HUES48 (cell line): ENCODE measurements at regions not wholly inside any gene's neighbourhood (a gene's known extent, or its start where the extent isn't known, plus 50 kb on each side); places are given as distances from the start of the nearest gene placed in this dataset.

Source experiments
- H3K27ac ChIP-seq: one replicate; pipeline ENCODE4 v1.7.0; 2013; ENCODE audit warnings: low read depth, low read length, inconsistent platforms
- H3K27me3 ChIP-seq: 2 replicates; pipeline ENCODE4 v1.6.1; 2013; ENCODE audit warnings: mild to moderate bottlenecking, low read length; ENCODE audit not compliant: control insufficient read depth, insufficient read depth
- H3K36me3 ChIP-seq: 2 replicates; pipeline ENCODE4 v1.6.1; 2013; ENCODE audit warnings: low read length; ENCODE audit not compliant: control insufficient read depth, insufficient read depth
- H3K4me1 ChIP-seq: 2 replicates; pipeline ENCODE4 v1.6.1; 2013; ENCODE audit warnings: mild to moderate bottlenecking, low read length; ENCODE audit not compliant: control insufficient read depth, insufficient read depth
- H3K4me3 ChIP-seq: 2 replicates; pipeline ENCODE4 v1.5.1; 2013; ENCODE audit warnings: mild to moderate bottlenecking, low read depth, low read length
- H3K9ac ChIP-seq: 2 replicates; pipeline ENCODE4 v1.6.1; 2013; ENCODE audit warnings: mild to moderate bottlenecking, low read depth, low read length, moderate library complexity
- H3K9me3 ChIP-seq: 2 replicates; pipeline ENCODE4 v1.6.1; 2013; ENCODE audit warnings: low read length; ENCODE audit not compliant: control insufficient read depth, insufficient read depth

- Histone ChIP-seq H3K27ac (no peak overlapping the region), H3K9me3 (no peaks in the 10 kb centered on the region), H3K36me3 (no peaks in the 10 kb centered on the region), H3K4me1 (no peaks in the 10 kb centered on the region), H3K4me3 (no peak overlapping the region), H3K27me3 (peaks cover 18% of the 10 kb centered on the region), H3K9ac (no peak overlapping the region)
Measured at GRCh38 chr6:14217728-14218518, 100.4 kb downstream of the CD83 start.

- no peaks in the 10 kb centered on the region for H3K4me1 ChIP-seq
- H3K36me3 ChIP-seq, result no peaks in the 10 kb centered on the region
- H3K27me3 ChIP-seq, result peaks cover 12% of the 10 kb centered on the region
- no peaks in the 10 kb centered on the region for H3K9me3 ChIP-seq
- H3K9ac ChIP-seq, result no peak overlapping the region
- no peak overlapping the region for H3K4me3 ChIP-seq
- H3K27ac ChIP-seq, result no peak overlapping the region
Measured at GRCh38 chr6:14218519-14218800, 100.9 kb downstream of the CD83 start.

- H3K4me1 ChIP-seq, result no peaks in the 10 kb centered on the region
- no peaks in the 10 kb centered on the region for H3K27me3 ChIP-seq
- H3K9me3 ChIP-seq, result no peaks in the 10 kb centered on the region
- no peak overlapping the region for H3K9ac ChIP-seq
- no peaks in the 10 kb centered on the region for H3K36me3 ChIP-seq
- no peak overlapping the region for H3K27ac ChIP-seq
- H3K4me3 ChIP-seq, result no peak overlapping the region
Measured at GRCh38 chr6:14221564-14222279, 104.2 kb downstream of the CD83 start.

GRCh38 chr6:14222956-14223355 lies 105.4 kb downstream of the CD83 start:
- H3K9ac ChIP-seq, result no peak overlapping the region
- H3K27ac ChIP-seq, result no peak overlapping the region
- H3K4me3 ChIP-seq, result no peak overlapping the region
- H3K9me3 ChIP-seq, result no peaks in the 10 kb centered on the region
- no peaks in the 10 kb centered on the region for H3K27me3 ChIP-seq
- H3K4me1 ChIP-seq, result no peaks in the 10 kb centered on the region
- H3K36me3 ChIP-seq, result no peaks in the 10 kb centered on the region

GRCh38 chr6:14224359-14225103 lies 107.0 kb downstream of the CD83 start:
- H3K4me1 ChIP-seq, result no peaks in the 10 kb centered on the region
- no peaks in the 10 kb centered on the region for H3K27me3 ChIP-seq
- H3K9me3 ChIP-seq, result no peaks in the 10 kb centered on the region
- H3K9ac ChIP-seq, result no peak overlapping the region
- H3K27ac ChIP-seq, result no peak overlapping the region
- H3K36me3 ChIP-seq, result no peaks in the 10 kb centered on the region
- no peak overlapping the region for H3K4me3 ChIP-seq

GRCh38 chr6:14226051-14226660 lies 108.6 kb downstream of the CD83 start:
- H3K4me3 ChIP-seq, result no peak overlapping the region
- H3K27ac ChIP-seq, result no peak overlapping the region
- no peaks in the 10 kb centered on the region for H3K4me1 ChIP-seq

GRCh38 chr6:14228571-14228970 lies 111.0 kb downstream of the CD83 start:
- no peaks in the 10 kb centered on the region for H3K27me3 ChIP-seq
- no peak overlapping the region for H3K4me3 ChIP-seq
- H3K9me3 ChIP-seq, result no peaks in the 10 kb centered on the region
- H3K9ac ChIP-seq, result no peak overlapping the region
- no peaks in the 10 kb centered on the region for H3K4me1 ChIP-seq
- no peaks in the 10 kb centered on the region for H3K36me3 ChIP-seq
- no peak overlapping the region for H3K27ac ChIP-seq

More at GRCh38 chr6:14226051-14226660, 108.6 kb downstream of the CD83 start:
- H3K36me3 ChIP-seq, result no peaks in the 10 kb centered on the region
- no peak overlapping the region for H3K9ac ChIP-seq
- no peaks in the 10 kb centered on the region for H3K9me3 ChIP-seq
- H3K27me3 ChIP-seq, result no peaks in the 10 kb centered on the region

GRCh38 chr6:14231071-14231483 lies 113.5 kb downstream of the CD83 start:
- H3K4me3 ChIP-seq, result no peak overlapping the region
- no peak overlapping the region for H3K27ac ChIP-seq
- no peaks in the 10 kb centered on the region for H3K4me1 ChIP-seq
- no peaks in the 10 kb centered on the region for H3K9me3 ChIP-seq
- H3K9ac ChIP-seq, result no peak overlapping the region
- no peaks in the 10 kb centered on the region for H3K27me3 ChIP-seq
- H3K36me3 ChIP-seq, result no peaks in the 10 kb centered on the region

- H3K27me3 ChIP-seq, result no peaks in the 10 kb centered on the region
- H3K9me3 ChIP-seq, result no peaks in the 10 kb centered on the region
- no peak overlapping the region for H3K4me3 ChIP-seq
- no peaks in the 10 kb centered on the region for H3K4me1 ChIP-seq
- H3K9ac ChIP-seq, result no peak overlapping the region
- H3K27ac ChIP-seq, result no peak overlapping the region
- no peaks in the 10 kb centered on the region for H3K36me3 ChIP-seq
Measured at GRCh38 chr6:14231501-14232280, 114.1 kb downstream of the CD83 start.

GRCh38 chr6:14232889-14233288 lies 115.3 kb downstream of the CD83 start:
- no peaks in the 10 kb centered on the region for H3K27me3 ChIP-seq
- no peak overlapping the region for H3K27ac ChIP-seq
- no peaks in the 10 kb centered on the region for H3K4me1 ChIP-seq
- H3K9me3 ChIP-seq, result no peaks in the 10 kb centered on the region
- H3K36me3 ChIP-seq, result no peaks in the 10 kb centered on the region
- H3K4me3 ChIP-seq, result no peak overlapping the region
- no peak overlapping the region for H3K9ac ChIP-seq
